Kidney epithelial cell (primary cell): ENCODE measurements at regions not wholly inside any gene's neighbourhood (a gene's known extent, or its start where the extent isn't known, plus 50 kb on each side); places are given as distances from the start of the nearest gene placed in this dataset.
"Not testable (repeated sequence)": the region's sequence is repeated elsewhere in the genome, so short reads cannot be mapped to it uniquely, and the experiment has no call there.

ENCODE experiments used
- DNase-seq: peaks from one replicate; pipeline ENCODE4 v3.0.0-alpha.2; 2010; ENCODE audit warnings: low read depth
- H3K27me3 ChIP-seq: 2 replicates; pipeline ENCODE4 v1.6.0; 2011; ENCODE audit warnings: low read length; ENCODE audit not compliant: control insufficient read depth, insufficient read depth
- H3K36me3 ChIP-seq: 2 replicates; pipeline ENCODE4 v1.5.1; 2011; ENCODE audit warnings: low read length; ENCODE audit not compliant: control insufficient read depth, insufficient read depth
- H3K4me3 ChIP-seq: 2 replicates; pipeline ENCODE4 v1.5.1; 2011; ENCODE audit warnings: low read depth, mild to moderate bottlenecking, control low read depth, low read length
- CTCF ChIP-seq: IDR thresholded peaks from 2 replicates; pipeline ENCODE4 v1.5.1; 2011; ENCODE audit warnings: mild to moderate bottlenecking, moderate library complexity, low read length, control low read depth, inconsistent platforms; ENCODE audit not compliant: insufficient read depth, poor library complexity, severe bottlenecking

- no peaks in the 10 kb centered on the region for H3K27me3 ChIP-seq
- no peaks in the 10 kb centered on the region for H3K36me3 ChIP-seq
- TF ChIP-seq CTCF = no peak
- H3K4me3 ChIP-seq = no peak overlapping the region
- no peak for DNase-seq
Observed at GRCh38 chr11:126149759-126150625, 61.5 kb downstream of the RPUSD4 start.

- TF ChIP-seq CTCF = no peak
- Histone ChIP-seq H3K36me3 (no peaks in the 10 kb centered on the region), H3K27me3 (no peaks in the 10 kb centered on the region), H3K4me3 (no peak overlapping the region)
- no peak for DNase-seq
Observed at GRCh38 chr11:126148317-126148716, 63.1 kb downstream of the RPUSD4 start.

GRCh38 chr11:126147208-126148111 is 64.0 kb downstream of the RPUSD4 start:
- DNase-seq = no peak
- H3K27me3 ChIP-seq = no peaks in the 10 kb centered on the region
- no peak for TF ChIP-seq CTCF
- no peaks in the 10 kb centered on the region for H3K36me3 ChIP-seq
- no peak overlapping the region for H3K4me3 ChIP-seq

DNA sequence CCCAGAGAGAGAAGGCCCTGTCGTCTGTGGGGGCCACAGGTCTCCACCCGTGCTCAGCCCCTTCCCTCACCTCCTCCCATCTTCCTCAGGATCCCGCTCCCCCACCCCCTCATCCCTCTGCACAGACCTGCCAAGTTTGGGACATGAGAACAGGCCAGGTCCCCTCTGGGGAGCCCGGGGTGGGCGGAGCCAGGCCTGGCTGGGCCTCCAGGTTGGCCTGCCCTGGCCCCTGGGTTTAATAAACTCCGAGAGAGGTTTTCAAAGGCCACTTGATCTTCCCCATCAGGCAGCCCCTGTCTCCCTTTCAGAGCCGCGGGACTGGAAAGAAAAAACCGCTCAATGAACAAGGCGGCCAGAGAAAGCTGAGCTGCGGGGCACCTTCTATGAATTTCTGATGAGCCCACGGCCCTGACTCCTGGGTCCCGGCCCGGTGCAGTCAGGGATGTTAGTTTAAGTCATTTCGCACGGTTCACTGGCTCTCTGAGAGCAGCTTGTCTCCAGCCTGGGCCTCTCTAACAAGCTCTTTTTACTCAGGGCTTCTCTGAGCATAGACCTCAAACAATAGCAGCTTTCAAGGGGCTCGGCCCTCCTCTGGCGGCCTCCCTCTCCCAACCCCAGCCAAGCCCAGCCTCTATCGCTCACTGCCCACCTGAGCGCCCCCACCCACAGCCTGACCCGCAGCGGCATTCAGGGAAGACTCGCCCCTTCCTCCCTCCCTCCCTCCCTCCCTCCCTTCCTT is 64.8 kb downstream of the RPUSD4 start:
- TF ChIP-seq CTCF = no peak
- DNase-seq = no peak
- no peak overlapping the region for H3K4me3 ChIP-seq
- H3K36me3 ChIP-seq = no peaks in the 10 kb centered on the region
- no peaks in the 10 kb centered on the region for H3K27me3 ChIP-seq

DNA sequence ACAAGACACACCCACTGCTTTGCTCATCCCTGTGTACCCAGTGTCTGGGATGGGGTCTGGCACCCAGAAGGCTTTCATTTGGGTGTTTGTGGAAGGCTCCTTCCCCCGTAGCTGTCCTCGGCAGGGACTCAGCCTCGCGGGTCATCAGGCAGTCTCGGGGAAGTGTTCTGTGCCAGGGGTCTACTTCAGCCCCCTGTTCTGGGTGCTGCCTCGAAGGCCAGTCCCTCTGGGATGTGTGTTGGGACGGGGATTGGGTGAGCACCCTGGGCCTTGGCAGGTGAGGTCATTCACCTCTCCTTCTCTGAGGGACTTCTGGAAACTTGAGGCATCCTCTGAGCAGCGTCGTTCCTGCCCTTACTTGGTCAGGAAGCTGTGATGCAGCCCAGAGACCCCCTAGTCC is 65.5 kb downstream of the RPUSD4 start:
- no peak for TF ChIP-seq CTCF
- DNase-seq = no peak
- Histone ChIP-seq H3K4me3 (no peak overlapping the region), H3K36me3 (no peaks in the 10 kb centered on the region), H3K27me3 (no peaks in the 10 kb centered on the region)

DNA sequence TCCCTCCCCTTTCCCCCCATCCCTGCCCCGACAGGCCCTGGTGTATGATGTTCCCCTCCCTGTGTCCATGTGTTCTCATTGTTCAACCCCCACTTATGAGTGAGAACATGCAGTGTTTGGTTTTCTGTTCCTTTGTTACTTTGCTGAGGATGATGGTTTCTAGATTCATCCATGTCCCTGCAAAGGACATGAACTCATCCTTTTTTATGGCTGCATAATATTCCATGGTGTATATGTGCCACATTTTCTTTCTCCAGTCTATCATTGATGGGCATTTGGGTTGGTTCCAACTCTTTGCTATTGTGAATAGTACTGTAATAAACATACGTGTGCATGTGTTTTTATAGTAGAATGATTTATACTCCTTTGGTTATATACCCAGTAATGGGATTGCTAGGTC is 68.0 kb downstream of the RPUSD4 start:
- not testable (repeated sequence) for H3K4me3 ChIP-seq, H3K36me3 ChIP-seq, H3K27me3 ChIP-seq, DNase-seq
